Suprapubic skin (tissue), 3 donors: ENCODE measurements at regions not wholly inside any gene's neighbourhood (a gene's known extent, or its start where the extent isn't known, plus 50 kb on each side); places are given as distances from the start of the nearest gene placed in this dataset.

ENCODE experiments used
- CTCF ChIP-seq, 2 donors: fragments of 200-600 bp in 1 of 2; fragments of 450-650 bp in 1 of 2; sonication (generic) in 1 of 2; IDR thresholded peaks; one replicate each; pipeline ENCODE4 v1.5.1; 2016 to 2019; ENCODE audit warnings: antibody characterized with exemption in 2 of 2, mild to moderate bottlenecking in 1 of 2, moderate library complexity in 1 of 2
- POLR2A ChIP-seq, 2 donors: fragments of 450-650 bp; IDR thresholded peaks; one replicate each; pipeline ENCODE4 v1.6.1; 2017; ENCODE audit warnings: antibody characterized with exemption in 2 of 2, mild to moderate bottlenecking in 2 of 2, moderate library complexity in 2 of 2

GRCh38 chr5:166363087-166363760 is 1928.2 kb upstream of the WWC1 start:
- no peak for TF ChIP-seq POLR2A (IDR thresholded peaks at IDR 0.05)
- no peak for TF ChIP-seq CTCF (IDR thresholded peaks at IDR 0.05)
